HG02571 (cell line): ENCODE measurements at regions not wholly inside any gene's neighbourhood (a gene's known extent, or its start where the extent isn't known, plus 50 kb on each side); places are given as distances from the start of the nearest gene placed in this dataset.

Experiments used
- ATAC-seq: cut with Tn5 transposase; IDR thresholded peaks from one replicate; pipeline ENCODE4 v1.9.1; 2021; ENCODE audit warnings: mild to moderate bottlenecking, moderate library complexity; ENCODE audit not compliant: unreplicated experiment

GRCh38 chr4:149296503-149296902, 519.1 kb downstream of the IQCM start:
- ATAC-seq = no peak

GRCh38 chr4:149296084-149296483, 519.6 kb downstream of the IQCM start:
- no peak for ATAC-seq

- no peak for ATAC-seq
Observed at GRCh38 chr4:149294601-149295000, 521.0 kb downstream of the IQCM start.

GRCh38 chr4:149293046-149293649, 522.5 kb downstream of the IQCM start:
- ATAC-seq = no peak

- no peak for ATAC-seq
Observed at GRCh38 chr4:149292425-149293007, 523.1 kb downstream of the IQCM start.

GRCh38 chr4:149291463-149291862, 524.2 kb downstream of the IQCM start:
- no peak for ATAC-seq

GRCh38 chr4:149280806-149281205, 534.8 kb downstream of the IQCM start:
- no peak for ATAC-seq

GRCh38 chr4:149279776-149280175, 535.9 kb downstream of the IQCM start:
- no peak for ATAC-seq

- no peak for ATAC-seq
Observed at GRCh38 chr4:149279331-149279730, 536.3 kb downstream of the IQCM start.

GRCh38 chr4:149277705-149278104, 537.9 kb downstream of the IQCM start:
- no peak for ATAC-seq

GRCh38 chr4:149269835-149270234, 545.8 kb downstream of the IQCM start:
- ATAC-seq = no peak

GRCh38 chr4:149266301-149266700, 549.3 kb downstream of the IQCM start:
- ATAC-seq = no peak

- ATAC-seq = no peak
Observed at GRCh38 chr4:149265645-149266044, 550.0 kb downstream of the IQCM start.

- ATAC-seq = peak; percentile 86
Observed at GRCh38 chr4:149264093-149264733, 551.4 kb downstream of the IQCM start.

GRCh38 chr4:149248191-149248764, 567.4 kb downstream of the IQCM start:
- no peak for ATAC-seq

- ATAC-seq = no peak
Observed at GRCh38 chr4:149247164-149247563, 568.5 kb downstream of the IQCM start.

- ATAC-seq = no peak
Observed at GRCh38 chr4:149245333-149245732, 570.3 kb downstream of the IQCM start.

GRCh38 chr4:149238097-149238496, 577.5 kb downstream of the IQCM start:
- ATAC-seq = no peak

- no peak for ATAC-seq
Observed at GRCh38 chr4:149234798-149235197, 580.8 kb downstream of the IQCM start.

GRCh38 chr4:149223659-149224058, 592.0 kb downstream of the IQCM start:
- no peak for ATAC-seq

GRCh38 chr4:149218672-149219071, 597.0 kb downstream of the IQCM start:
- ATAC-seq = no peak

- ATAC-seq = no peak
Observed at GRCh38 chr4:149214301-149214700, 601.3 kb downstream of the IQCM start.
